HEK293 (cell line): ENCODE measurements at regions not wholly inside any gene's neighbourhood (a gene's known extent, or its start where the extent isn't known, plus 50 kb on each side); places are given as distances from the start of the nearest gene placed in this dataset.

Experiments
- CTCF ChIA-PET: fragments of 350-600 bp; formaldehyde crosslinking; extraction: SDS; loops from one replicate; lab custom pipeline; 2021; ENCODE audit warnings: antibody characterized with exemption; lab: Yijun Ruan, JAX
- POLR2A ChIA-PET: fragments of 300-600 bp; formaldehyde crosslinking; extraction: SDS; loops from one replicate; lab custom pipeline; 2020; ENCODE audit warnings: antibody characterized with exemption, inconsistent platforms; lab: Yijun Ruan, JAX
- H3K27ac ChIP-seq: fragments of 200-500 bp; sonication (Bioruptor generic); 2 replicates; pipeline ENCODE4 v1.5.1; 2014; ENCODE audit warnings: low read depth, low read length, control low read depth, inconsistent platforms; ENCODE audit errors: extremely low read depth
- H3K36me3 ChIP-seq, 2 experiments: fragments of 200-500 bp in 1 of 2; sonication (Bioruptor generic) in 1 of 2; 1 replicate in 1 of 2; 2 replicates in 1 of 2; pipeline ENCODE4 v1.5.1; 2014 to 2017; ENCODE audit warnings: inconsistent platforms in 2 of 2, low read length in 2 of 2; ENCODE audit not compliant: control insufficient read depth in 2 of 2, insufficient read depth in 1 of 2
- H3K4me1 ChIP-seq: fragments of 200-500 bp; sonication (Bioruptor generic); 2 replicates; pipeline ENCODE4 v1.5.1; 2014; ENCODE audit warnings: mild to moderate bottlenecking, low read length, inconsistent platforms; ENCODE audit not compliant: control insufficient read depth, insufficient read depth
- H3K4me3 ChIP-seq: 2 replicates; pipeline ENCODE4 v1.5.1; 2011; ENCODE audit warnings: low read depth, mild to moderate bottlenecking, control low read depth, low read length, moderate library complexity
- H3K9me3 ChIP-seq: fragments of 200-500 bp; sonication (Bioruptor generic); 2 replicates; pipeline ENCODE4 v1.5.1; 2014; ENCODE audit warnings: low read depth, low read length, inconsistent platforms; ENCODE audit not compliant: control insufficient read depth, insufficient read depth
- GLIS2 ChIP-seq: fragments of 450-650 bp; formaldehyde crosslinking; IDR thresholded peaks from 2 replicates; pipeline ENCODE4 v1.5.1; 2016; ENCODE audit warnings: missing biosample characterization, missing genetic modification characterization
- KLF17 ChIP-seq: fragments of 450-650 bp; formaldehyde crosslinking; IDR thresholded peaks from 2 replicates; pipeline ENCODE4 v1.5.1; 2016; ENCODE audit warnings: missing biosample characterization, missing genetic modification characterization
- MZF1 ChIP-seq: fragments of 450-650 bp; formaldehyde crosslinking; IDR thresholded peaks from 2 replicates; pipeline ENCODE4 v1.5.1; 2017; ENCODE audit warnings: missing biosample characterization, missing genetic modification characterization, borderline replicate concordance
- TCF7L2 ChIP-seq: IDR thresholded peaks from 2 replicates; pipeline ENCODE4 v1.6.1; 2011; ENCODE audit warnings: low read depth, mild to moderate bottlenecking, inconsistent platforms, low read length, moderate library complexity, borderline replicate concordance
- ZEB2 ChIP-seq: fragments of 450-650 bp; formaldehyde crosslinking; IDR thresholded peaks from 2 replicates; pipeline ENCODE4 v1.5.1; 2016; ENCODE audit warnings: missing biosample characterization, missing genetic modification characterization
- ZFHX2 ChIP-seq: fragments of 450-650 bp; formaldehyde crosslinking; conservative IDR thresholded peaks from 2 replicates; pipeline ENCODE4 v1.5.1; 2016; ENCODE audit warnings: missing biosample characterization, missing genetic modification characterization
- ZFP69B ChIP-seq: fragments of 450-650 bp; formaldehyde crosslinking; IDR thresholded peaks from 2 replicates; pipeline ENCODE4 v1.5.1; 2016; ENCODE audit warnings: missing biosample characterization, missing genetic modification characterization
- ZIC2 ChIP-seq: fragments of 450-650 bp; formaldehyde crosslinking; IDR thresholded peaks from 2 replicates; pipeline ENCODE4 v1.5.1; 2016; ENCODE audit warnings: missing biosample characterization, missing genetic modification characterization
- ZNF114 ChIP-seq: fragments of 450-650 bp; formaldehyde crosslinking; IDR thresholded peaks from 2 replicates; pipeline ENCODE4 v1.5.0; 2017; ENCODE audit warnings: missing biosample characterization, missing genetic modification characterization
- ZNF221 ChIP-seq: fragments of 450-650 bp; formaldehyde crosslinking; IDR thresholded peaks from 2 replicates; pipeline ENCODE4 v1.5.1; 2017; ENCODE audit warnings: missing biosample characterization, missing genetic modification characterization, borderline replicate concordance
- ZNF239 ChIP-seq: fragments of 450-650 bp; formaldehyde crosslinking; IDR thresholded peaks from 2 replicates; pipeline ENCODE4 v1.5.1; 2016; ENCODE audit warnings: missing biosample characterization, missing genetic modification characterization
- ZNF24 ChIP-seq: fragments of 450-650 bp; formaldehyde crosslinking; IDR thresholded peaks from 2 replicates; pipeline ENCODE4 v1.5.1; 2016; ENCODE audit warnings: missing biosample characterization, missing genetic modification characterization
- ZNF324 ChIP-seq: fragments of 450-650 bp; formaldehyde crosslinking; IDR thresholded peaks from 2 replicates; pipeline ENCODE4 v1.5.1; 2016; ENCODE audit warnings: missing biosample characterization, missing genetic modification characterization
- ZNF366 ChIP-seq: fragments of 450-650 bp; formaldehyde crosslinking; conservative IDR thresholded peaks from 2 replicates; pipeline ENCODE4 v1.5.1; 2016; ENCODE audit warnings: missing biosample characterization, missing genetic modification characterization
- ZNF423 ChIP-seq: fragments of 450-650 bp; formaldehyde crosslinking; IDR thresholded peaks from 2 replicates; pipeline ENCODE4 v1.5.1; 2016; ENCODE audit warnings: missing biosample characterization, missing genetic modification characterization
- ZNF488 ChIP-seq: fragments of 450-650 bp; formaldehyde crosslinking; IDR thresholded peaks from 2 replicates; pipeline ENCODE4 v1.5.1; 2016; ENCODE audit warnings: missing biosample characterization, missing genetic modification characterization
- ZNF501 ChIP-seq: fragments of 450-650 bp; formaldehyde crosslinking; IDR thresholded peaks from 2 replicates; pipeline ENCODE4 v1.5.1; 2016; ENCODE audit warnings: missing biosample characterization, missing genetic modification characterization
- ZNF544 ChIP-seq: fragments of 450-650 bp; formaldehyde crosslinking; IDR thresholded peaks from 2 replicates; pipeline ENCODE4 v1.5.0; 2017; ENCODE audit warnings: missing biosample characterization, missing genetic modification characterization
- ZNF561 ChIP-seq: fragments of 450-650 bp; IDR thresholded peaks from 2 replicates; pipeline ENCODE4 v1.5.1; 2018; ENCODE audit warnings: missing biosample characterization, missing genetic modification characterization, borderline replicate concordance
- ZNF621 ChIP-seq: fragments of 450-650 bp; formaldehyde crosslinking; IDR thresholded peaks from 2 replicates; pipeline ENCODE4 v1.5.1; 2017; ENCODE audit warnings: missing biosample characterization, missing genetic modification characterization
- ZNF645 ChIP-seq: fragments of 450-650 bp; formaldehyde crosslinking; IDR thresholded peaks from 2 replicates; pipeline ENCODE4; 2016; ENCODE audit warnings: missing biosample characterization, missing genetic modification characterization
- ZNF658 ChIP-seq: fragments of 450-650 bp; formaldehyde crosslinking; IDR thresholded peaks from 2 replicates; pipeline ENCODE4; 2016; ENCODE audit warnings: missing biosample characterization, missing genetic modification characterization
- ZNF670 ChIP-seq: fragments of 450-650 bp; formaldehyde crosslinking; IDR thresholded peaks from 2 replicates; pipeline ENCODE4 v1.5.1; 2016; ENCODE audit warnings: missing biosample characterization, missing genetic modification characterization, low read depth
- ZNF768 ChIP-seq: fragments of 450-650 bp; formaldehyde crosslinking; IDR thresholded peaks from 2 replicates; pipeline ENCODE4 v1.5.1; 2018; ENCODE audit warnings: missing biosample characterization, mild to moderate bottlenecking, missing genetic modification characterization

- CTCF ChIA-PET = no interaction called here
- TF ChIP-seq KLF17 (no peak), ZFHX2 (no peak), ZNF670 (tag by site-specific recombination) (no peak), ZNF423 (tag by site-specific recombination) (no peak), ZNF658 (tag by site-specific recombination) (no peak), ZNF501 (tag by site-specific recombination) (no peak), ZNF239 (tag by site-specific recombination) (no peak), ZNF114 (no peak), MZF1 (no peak), ZNF768 (no peak), ZNF621 (tag by site-specific recombination) (no peak), ZNF366 (tag by site-specific recombination) (no peak), ZNF645 (tag by site-specific recombination) (no peak), ZNF221 (no peak), ZFP69B (tag by site-specific recombination) (no peak), ZNF24 (tag by site-specific recombination) (no peak)
- H3K27ac ChIP-seq = no peak overlapping the region
- H3K4me3 ChIP-seq = no peak overlapping the region
- no peaks in the 10 kb centered on the region for H3K36me3 ChIP-seq
- H3K4me1 ChIP-seq = no peaks in the 10 kb centered on the region
- POLR2A ChIA-PET = no interaction called here
- no peaks in the 10 kb centered on the region for H3K9me3 ChIP-seq
Measured at GRCh38 chr7:27462575-27463270, 200.0 kb downstream of the HIBADH start.

- CTCF ChIA-PET = interaction anchor here (0.8 kb wide), 1 partner anchor 612 kb away, joined by 3 read pairs; no protein-coding TSS in a partner anchor
- no peaks in the 10 kb centered on the region for H3K36me3 ChIP-seq
- H3K4me3 ChIP-seq = no peak overlapping the region
- H3K4me1 ChIP-seq = no peaks in the 10 kb centered on the region
- no peak overlapping the region for H3K27ac ChIP-seq
- TF ChIP-seq ZIC2 (no peak), ZEB2 (no peak), ZNF488 (tag by site-specific recombination) (no peak), ZNF561 (tag by site-specific recombination) (no peak), ZNF324 (tag by site-specific recombination) (no peak), ZNF114 (no peak), TCF7L2 (no peak), ZNF544 (tag by site-specific recombination) (no peak), GLIS2 (tag by site-specific recombination) (no peak)
- TF ChIP-seq, all 188 proteins: peak for 0
- H3K9me3 ChIP-seq = no peaks in the 10 kb centered on the region
- POLR2A ChIA-PET = interaction anchor here (0.6 kb wide), 1 partner anchor 10 kb away, joined by 4 read pairs; no protein-coding TSS in a partner anchor
Measured at GRCh38 chr7:27464970-27465369, 197.7 kb downstream of the HIBADH start.
